LNCAP (cell line): ENCODE measurements at regions not wholly inside any gene's neighbourhood (a gene's known extent, or its start where the extent isn't known, plus 50 kb on each side); places are given as distances from the start of the nearest gene placed in this dataset.

ENCODE experiments used
- TF ChIP-seq, protein P1 (sequence below): fragments of 450-650 bp; IDR thresholded peaks from 2 replicates; pipeline ENCODE4 v1.5.1; 2017; ENCODE audit warnings: mild to moderate bottlenecking

GRCh38 chr18:11251229-11251890, 102.0 kb upstream of the PIEZO2 start:
- TF ChIP-seq, protein P1, sequence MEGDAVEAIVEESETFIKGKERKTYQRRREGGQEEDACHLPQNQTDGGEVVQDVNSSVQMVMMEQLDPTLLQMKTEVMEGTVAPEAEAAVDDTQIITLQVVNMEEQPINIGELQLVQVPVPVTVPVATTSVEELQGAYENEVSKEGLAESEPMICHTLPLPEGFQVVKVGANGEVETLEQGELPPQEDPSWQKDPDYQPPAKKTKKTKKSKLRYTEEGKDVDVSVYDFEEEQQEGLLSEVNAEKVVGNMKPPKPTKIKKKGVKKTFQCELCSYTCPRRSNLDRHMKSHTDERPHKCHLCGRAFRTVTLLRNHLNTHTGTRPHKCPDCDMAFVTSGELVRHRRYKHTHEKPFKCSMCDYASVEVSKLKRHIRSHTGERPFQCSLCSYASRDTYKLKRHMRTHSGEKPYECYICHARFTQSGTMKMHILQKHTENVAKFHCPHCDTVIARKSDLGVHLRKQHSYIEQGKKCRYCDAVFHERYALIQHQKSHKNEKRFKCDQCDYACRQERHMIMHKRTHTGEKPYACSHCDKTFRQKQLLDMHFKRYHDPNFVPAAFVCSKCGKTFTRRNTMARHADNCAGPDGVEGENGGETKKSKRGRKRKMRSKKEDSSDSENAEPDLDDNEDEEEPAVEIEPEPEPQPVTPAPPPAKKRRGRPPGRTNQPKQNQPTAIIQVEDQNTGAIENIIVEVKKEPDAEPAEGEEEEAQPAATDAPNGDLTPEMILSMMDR = no peak

- TF ChIP-seq, protein P1 = no peak
These were observed 100.0 kb upstream of the PIEZO2 start for GRCh38 chr18:11249391-11249790.

GRCh38 chr18:11247381-11247970, 98.1 kb upstream of the PIEZO2 start:
- TF ChIP-seq, protein P1 = no peak

DNA sequence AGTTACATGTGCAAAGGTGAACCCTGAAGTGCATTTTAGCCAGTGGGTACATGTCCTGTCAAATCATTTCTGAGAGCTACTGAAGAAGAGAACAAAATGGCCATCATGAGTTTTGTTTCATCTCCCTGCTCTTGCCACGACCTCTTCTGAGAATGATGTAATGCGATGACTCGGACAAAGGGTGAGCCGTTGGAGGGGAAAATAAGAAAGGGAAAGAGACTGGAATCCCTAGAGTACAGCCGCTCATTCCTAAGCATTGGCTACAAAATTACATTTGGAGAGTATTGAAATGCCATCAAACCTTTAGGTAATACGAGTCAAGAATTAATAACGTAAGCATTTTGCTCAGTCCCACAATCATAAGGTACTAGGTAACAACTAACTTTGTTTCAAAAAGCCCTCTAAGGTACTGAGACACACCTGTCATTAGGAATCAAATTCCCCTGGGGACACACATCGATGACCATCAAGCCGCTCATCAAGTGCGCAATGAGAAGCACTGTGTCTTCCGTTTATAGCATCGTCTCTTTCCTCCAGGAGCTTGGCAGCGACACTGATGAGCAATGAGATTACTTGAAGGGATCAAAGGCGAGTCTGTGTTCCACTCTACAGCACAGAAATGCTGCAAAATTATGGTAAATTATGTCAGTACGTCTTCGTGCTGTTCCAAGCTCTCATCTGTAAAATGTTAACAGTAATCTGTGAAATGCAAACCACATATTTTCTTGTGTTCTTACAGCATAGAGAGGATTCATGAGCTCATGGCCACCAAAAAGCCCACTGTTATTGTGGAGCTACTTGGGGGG, 97.3 kb upstream of the PIEZO2 start:
- TF ChIP-seq, protein P1 = no peak

- TF ChIP-seq, protein P1 = no peak
These were observed 96.5 kb upstream of the PIEZO2 start for GRCh38 chr18:11245879-11246278.

DNA sequence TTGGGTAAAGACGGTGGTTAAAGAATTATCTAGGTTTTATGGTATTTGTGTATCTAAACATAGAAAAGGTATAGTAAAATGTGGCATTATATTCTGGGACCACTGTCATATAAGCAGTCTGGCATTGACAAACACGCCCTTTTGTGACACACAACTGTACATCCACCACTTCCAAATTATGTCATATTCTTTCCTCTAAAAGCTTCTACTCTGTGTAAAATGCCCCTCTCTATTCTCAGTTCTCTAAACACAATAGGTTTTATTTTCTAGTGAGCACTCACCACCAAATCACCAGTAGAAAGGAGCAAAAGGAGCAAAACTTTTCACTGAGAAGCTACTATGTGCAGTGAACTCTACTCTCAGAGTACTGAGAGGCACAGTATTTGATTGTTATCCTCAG, 88.1 kb upstream of the PIEZO2 start:
- TF ChIP-seq, protein P1 = no peak

DNA sequence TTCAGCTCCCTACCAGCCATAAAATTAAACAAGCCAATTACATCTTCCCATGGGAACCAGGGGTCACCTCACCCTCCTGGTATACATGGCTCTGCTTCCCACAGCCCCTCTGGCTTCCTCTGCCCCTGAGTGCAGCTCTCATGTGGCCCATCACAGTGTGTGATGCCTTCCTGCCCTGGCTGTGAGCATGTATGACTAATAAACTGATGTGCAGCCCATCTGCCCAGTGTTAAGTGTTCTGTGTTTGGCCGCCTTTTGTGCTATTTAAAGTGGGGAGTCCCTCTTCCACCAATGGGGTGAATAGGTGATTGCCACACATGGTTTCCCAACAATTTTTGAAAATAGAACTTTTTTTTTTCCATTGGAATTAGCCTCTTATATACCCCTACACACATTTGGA, 87.7 kb upstream of the PIEZO2 start:
- TF ChIP-seq, protein P1 = no peak
